WERI-Rb-1 (cell line): ENCODE measurements at regions not wholly inside any gene's neighbourhood (a gene's known extent, or its start where the extent isn't known, plus 50 kb on each side); places are given as distances from the start of the nearest gene placed in this dataset.

Experiments used
- DNase-seq: peaks from one replicate; pipeline ENCODE4 v3.0.0-alpha.2; 2020
- H3K27ac ChIP-seq: fragments of 250-450 bp; sonication (Bioruptor Pico); 2 replicates; pipeline ENCODE4 v1.5.1; 2020; ENCODE audit warnings: mild to moderate bottlenecking, moderate library complexity
- H3K27me3 ChIP-seq: fragments of 250-450 bp; sonication (Bioruptor Pico); 2 replicates; pipeline ENCODE4 v1.5.1; 2021; ENCODE audit warnings: mild to moderate bottlenecking, low read depth, moderate library complexity; ENCODE audit not compliant: insufficient read depth, severe bottlenecking
- H3K36me3 ChIP-seq: fragments of 250-450 bp; sonication (Bioruptor Pico); 2 replicates; pipeline ENCODE4 v1.5.1; 2020; ENCODE audit warnings: mild to moderate bottlenecking, moderate library complexity
- H3K4me3 ChIP-seq: 2 replicates; pipeline ENCODE4 v1.5.1; 2011; ENCODE audit warnings: low read depth, mild to moderate bottlenecking, control low read depth, low read length
- H3K9me3 ChIP-seq: fragments of 250-450 bp; sonication (Bioruptor Pico); 2 replicates; pipeline ENCODE4 v1.5.1; 2021; ENCODE audit warnings: mild to moderate bottlenecking, moderate library complexity; ENCODE audit not compliant: severe bottlenecking
- CTCF ChIP-seq: IDR thresholded peaks from 2 replicates; pipeline ENCODE4 v1.5.1; 2011; ENCODE audit warnings: low read depth, mild to moderate bottlenecking, control low read depth, inconsistent platforms, low read length

- no peaks in the 10 kb centered on the region for H3K27me3 ChIP-seq
- DNase-seq, result no peak
- H3K36me3 ChIP-seq, result no peaks in the 10 kb centered on the region
- H3K9me3 ChIP-seq, result no peaks in the 10 kb centered on the region
- no peak overlapping the region for H3K27ac ChIP-seq
- no peak overlapping the region for H3K4me3 ChIP-seq
- TF ChIP-seq CTCF, result no peak
These were observed 65.7 kb upstream of the IL12A start for GRCh38 chr3:159922861-159923312.

- no peak for TF ChIP-seq CTCF
- H3K27me3 ChIP-seq, result no peaks in the 10 kb centered on the region
- no peaks in the 10 kb centered on the region for H3K36me3 ChIP-seq
- H3K9me3 ChIP-seq, result no peaks in the 10 kb centered on the region
- DNase-seq, result no peak
- no peak overlapping the region for H3K27ac ChIP-seq
- no peak overlapping the region for H3K4me3 ChIP-seq
These were observed 65.3 kb upstream of the IL12A start for GRCh38 chr3:159923336-159923735.

DNA sequence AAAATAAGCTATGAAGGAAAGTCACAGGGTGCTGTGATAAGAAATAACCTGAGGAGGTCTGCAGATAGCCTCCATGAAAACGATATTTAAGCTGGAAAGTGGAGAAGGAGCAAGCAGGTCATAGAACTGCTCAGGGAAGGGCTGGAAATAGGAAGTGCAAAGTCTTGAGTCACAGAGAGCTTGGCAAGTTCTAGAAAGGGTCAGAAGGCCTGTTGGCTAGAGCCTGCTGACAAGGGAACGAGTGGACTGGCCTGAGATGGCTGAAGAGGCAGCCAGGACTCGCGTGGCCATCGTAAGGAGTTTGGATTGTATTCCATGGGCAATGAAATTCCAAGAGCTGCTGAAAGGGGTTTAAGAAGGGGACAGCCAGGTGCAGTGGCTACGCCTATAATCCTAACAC, 64.7 kb upstream of the IL12A start:
- Histone ChIP-seq H3K27me3 (no peaks in the 10 kb centered on the region), H3K36me3 (no peaks in the 10 kb centered on the region), H3K9me3 (no peaks in the 10 kb centered on the region), H3K4me3 (no peak overlapping the region), H3K27ac (no peak overlapping the region)
- TF ChIP-seq CTCF, result no peak
- DNase-seq, result no peak

DNA sequence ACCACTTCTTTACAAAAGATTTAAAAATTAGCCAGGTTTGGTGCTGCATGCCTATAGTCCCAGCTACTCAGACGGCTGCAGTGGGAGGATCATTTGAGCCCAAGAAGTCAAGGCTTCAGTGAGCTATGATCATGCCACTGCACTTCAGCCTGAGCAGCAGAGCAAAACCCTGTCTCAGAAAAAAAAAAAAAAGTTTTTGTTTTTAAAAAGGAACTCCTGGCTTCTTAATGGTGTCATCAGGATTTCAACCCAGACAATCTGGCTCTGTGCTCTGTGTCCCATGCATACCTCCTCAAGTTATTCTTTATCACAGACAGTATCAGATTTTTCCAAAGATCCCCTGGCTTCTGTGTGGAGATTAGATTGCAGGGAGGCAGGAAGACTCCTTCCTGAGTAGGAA, 64.2 kb upstream of the IL12A start:
- Histone ChIP-seq H3K9me3 (no peaks in the 10 kb centered on the region), H3K4me3 (no peak overlapping the region), H3K27me3 (no peaks in the 10 kb centered on the region), H3K36me3 (no peaks in the 10 kb centered on the region), H3K27ac (no peak overlapping the region)
- DNase-seq, result no peak
- no peak for TF ChIP-seq CTCF

- TF ChIP-seq CTCF, result no peak
- no peak for DNase-seq
- H3K27ac ChIP-seq, result no peak overlapping the region
- no peaks in the 10 kb centered on the region for H3K9me3 ChIP-seq
- H3K27me3 ChIP-seq, result no peaks in the 10 kb centered on the region
- no peaks in the 10 kb centered on the region for H3K36me3 ChIP-seq
- H3K4me3 ChIP-seq, result no peak overlapping the region
These were observed 63.4 kb upstream of the IL12A start for GRCh38 chr3:159925248-159925647.

DNA sequence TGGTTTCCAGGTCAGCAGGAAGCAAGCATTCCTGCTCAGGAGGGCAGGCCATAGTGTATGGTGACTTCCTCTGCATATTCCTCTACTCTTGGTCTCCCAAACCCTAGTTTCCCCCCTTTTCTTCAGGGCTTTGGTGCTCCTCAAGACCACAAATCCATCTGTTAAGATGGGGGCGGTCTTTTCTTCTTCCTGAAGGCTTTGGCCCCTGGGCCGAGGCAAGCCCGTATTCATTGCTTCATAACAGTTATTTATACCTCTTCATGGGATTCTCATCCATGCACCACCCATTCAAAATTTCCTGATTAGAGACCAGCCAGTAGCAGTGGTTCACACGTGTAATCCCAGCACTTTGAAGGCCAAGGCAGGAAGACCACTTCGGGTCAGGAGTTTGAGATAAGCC, 62.1 kb upstream of the IL12A start:
- Histone ChIP-seq H3K27me3 (no peaks in the 10 kb centered on the region), H3K36me3 (no peaks in the 10 kb centered on the region), H3K9me3 (no peaks in the 10 kb centered on the region), H3K4me3 (no peak overlapping the region), H3K27ac (no peak overlapping the region)
- no peak for DNase-seq
- no peak for TF ChIP-seq CTCF
